ENCODE measurements at regions not wholly inside any gene's neighbourhood (a gene's known extent, or its start where the extent isn't known, plus 50 kb on each side); places are given as distances from the start of the nearest gene placed in this dataset.

DNA sequence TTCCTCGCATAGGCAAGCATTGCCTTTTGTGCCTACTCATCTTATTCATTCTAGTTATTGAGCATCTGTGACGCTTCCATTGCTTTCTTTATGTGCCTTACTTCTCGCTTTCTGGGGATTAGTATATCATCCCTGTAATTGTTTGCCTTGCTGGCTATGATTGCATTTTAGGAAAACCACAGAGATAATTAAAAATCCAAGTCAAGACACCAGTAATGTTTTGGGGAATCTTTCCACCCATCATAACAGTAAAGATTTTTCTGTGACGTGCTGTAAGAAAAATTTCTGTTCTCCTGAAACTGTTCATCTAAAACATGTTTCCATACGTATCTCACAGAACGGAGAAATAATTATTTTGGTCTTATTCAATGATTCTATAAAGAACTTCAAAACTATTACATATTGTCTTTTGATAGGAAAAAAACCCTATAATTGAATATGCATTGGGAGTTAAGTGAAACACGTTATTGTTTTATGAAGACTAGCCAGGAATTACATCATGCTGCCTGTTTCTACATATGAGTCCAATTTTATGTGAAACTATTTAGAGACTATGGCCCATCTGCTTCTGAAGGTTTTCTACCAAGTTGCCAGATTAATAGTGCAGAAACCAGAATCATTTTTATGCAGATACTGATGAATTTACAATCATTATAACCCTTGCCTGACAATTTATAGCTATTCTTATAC, 133.7 kb upstream of the FIBIN start:
- ATAC-seq: no peak
- intact Hi-C loops (cut with DNase I): no loop called here
- H3K36me3 ChIP-seq: no peaks in the 10 kb centered on the region

DNA sequence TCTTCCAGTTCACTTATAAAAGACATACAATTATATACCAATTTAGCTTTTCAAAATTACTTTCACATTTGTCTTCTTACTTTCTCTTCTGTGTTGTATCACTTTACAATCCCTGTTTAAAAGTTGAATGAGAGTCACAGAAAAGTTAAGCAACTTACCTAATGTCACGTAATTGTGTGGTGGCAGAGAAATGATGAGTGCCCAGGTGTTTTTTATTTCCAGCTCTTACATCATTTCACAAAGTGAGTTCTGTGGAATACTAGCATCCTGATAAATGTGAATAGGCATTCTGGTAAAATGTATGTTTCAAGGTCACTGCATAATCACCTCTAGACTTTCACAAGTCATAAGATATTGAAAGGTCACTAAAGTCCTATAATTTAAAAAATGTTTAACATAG, 133.0 kb upstream of the FIBIN start:
- Histone ChIP-seq H3K9me3 (no peaks in the 10 kb centered on the region), H3K27ac (no peak overlapping the region), H3K4me1 (no peaks in the 10 kb centered on the region), H3K27me3 (no peaks in the 10 kb centered on the region), H3K36me3 (no peaks in the 10 kb centered on the region), H3K4me3 (no peak overlapping the region)
- TF ChIP-seq, protein P1, sequence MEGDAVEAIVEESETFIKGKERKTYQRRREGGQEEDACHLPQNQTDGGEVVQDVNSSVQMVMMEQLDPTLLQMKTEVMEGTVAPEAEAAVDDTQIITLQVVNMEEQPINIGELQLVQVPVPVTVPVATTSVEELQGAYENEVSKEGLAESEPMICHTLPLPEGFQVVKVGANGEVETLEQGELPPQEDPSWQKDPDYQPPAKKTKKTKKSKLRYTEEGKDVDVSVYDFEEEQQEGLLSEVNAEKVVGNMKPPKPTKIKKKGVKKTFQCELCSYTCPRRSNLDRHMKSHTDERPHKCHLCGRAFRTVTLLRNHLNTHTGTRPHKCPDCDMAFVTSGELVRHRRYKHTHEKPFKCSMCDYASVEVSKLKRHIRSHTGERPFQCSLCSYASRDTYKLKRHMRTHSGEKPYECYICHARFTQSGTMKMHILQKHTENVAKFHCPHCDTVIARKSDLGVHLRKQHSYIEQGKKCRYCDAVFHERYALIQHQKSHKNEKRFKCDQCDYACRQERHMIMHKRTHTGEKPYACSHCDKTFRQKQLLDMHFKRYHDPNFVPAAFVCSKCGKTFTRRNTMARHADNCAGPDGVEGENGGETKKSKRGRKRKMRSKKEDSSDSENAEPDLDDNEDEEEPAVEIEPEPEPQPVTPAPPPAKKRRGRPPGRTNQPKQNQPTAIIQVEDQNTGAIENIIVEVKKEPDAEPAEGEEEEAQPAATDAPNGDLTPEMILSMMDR (IDR thresholded peaks at IDR 0.05): no peak
- ATAC-seq (no peak), DNase-seq (no peak)
- intact Hi-C loops (cut with DNase I): no loop called here

More for the DNA sequence above, 133.7 kb upstream of the FIBIN start:
- no peaks in the 10 kb centered on the region for H3K4me1 ChIP-seq
- H3K9me3 ChIP-seq: no peaks in the 10 kb centered on the region
- H3K27me3 ChIP-seq: no peaks in the 10 kb centered on the region
- H3K4me3 ChIP-seq: no peak overlapping the region
- DNase-seq: no peak
- H3K27ac ChIP-seq: no peak overlapping the region
- TF ChIP-seq, protein P1 (IDR thresholded peaks at IDR 0.05): no peak

DNA sequence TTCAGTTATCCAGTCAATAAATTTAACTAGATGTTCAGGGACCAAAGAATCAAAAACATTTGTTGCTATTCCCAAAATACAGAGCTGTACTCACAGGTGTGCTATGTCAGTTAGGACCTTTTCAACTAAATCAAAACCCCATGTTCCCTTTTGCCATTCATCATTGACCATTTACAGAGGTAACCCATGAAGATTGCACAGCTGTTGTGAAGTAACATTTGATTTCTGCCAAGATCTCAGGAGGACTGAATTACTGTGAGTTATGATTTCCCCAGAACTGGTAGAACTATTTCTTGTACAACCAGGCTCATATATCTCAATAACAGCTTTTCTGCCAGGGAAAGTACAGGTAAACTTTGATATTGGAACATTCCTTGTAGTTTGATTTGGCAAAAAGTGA, 131.1 kb upstream of the FIBIN start:
- no peaks in the 10 kb centered on the region for H3K27me3 ChIP-seq
- no peaks in the 10 kb centered on the region for H3K4me1 ChIP-seq
- H3K36me3 ChIP-seq: no peaks in the 10 kb centered on the region
- no peak overlapping the region for H3K4me3 ChIP-seq
- intact Hi-C loops (cut with DNase I): no loop called here
- TF ChIP-seq, protein P1 (IDR thresholded peaks at IDR 0.05): no peak
- no peak for DNase-seq
- ATAC-seq: no peak
- H3K27ac ChIP-seq: no peak overlapping the region
- H3K9me3 ChIP-seq: peaks cover 0 to 5% of the 10 kb centered on the region in 2 donors

DNA sequence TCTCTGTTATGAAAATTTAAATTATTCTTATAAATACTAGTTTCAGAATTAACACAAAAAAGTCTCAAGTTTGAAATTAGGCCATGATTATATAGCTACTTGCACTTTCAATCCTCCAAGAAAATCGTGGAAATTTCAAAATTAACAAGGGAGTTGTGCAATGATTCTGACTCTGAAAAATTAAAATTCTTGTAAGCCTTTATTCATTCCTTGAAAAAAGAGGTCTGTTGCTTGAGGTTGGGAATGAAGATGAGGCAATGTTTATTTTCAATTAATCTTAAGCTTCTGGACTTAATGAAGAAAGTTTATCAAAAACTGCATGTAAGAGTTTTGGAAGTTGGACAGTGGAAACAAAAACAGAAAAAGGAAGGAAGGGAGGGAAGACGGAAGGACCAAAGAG, 128.2 kb upstream of the FIBIN start:
- DNase-seq: no peak
- Histone ChIP-seq H3K9me3 (peaks cover 0 to 8% of the 10 kb centered on the region in 2 donors), H3K36me3 (no peaks in the 10 kb centered on the region), H3K27me3 (no peaks in the 10 kb centered on the region), H3K4me1 (no peaks in the 10 kb centered on the region), H3K4me3 (no peak overlapping the region), H3K27ac (no peak overlapping the region)
- intact Hi-C loops (cut with DNase I): no loop called here
- TF ChIP-seq, protein P1 (IDR thresholded peaks at IDR 0.05): no peak
- no peak for ATAC-seq

DNA sequence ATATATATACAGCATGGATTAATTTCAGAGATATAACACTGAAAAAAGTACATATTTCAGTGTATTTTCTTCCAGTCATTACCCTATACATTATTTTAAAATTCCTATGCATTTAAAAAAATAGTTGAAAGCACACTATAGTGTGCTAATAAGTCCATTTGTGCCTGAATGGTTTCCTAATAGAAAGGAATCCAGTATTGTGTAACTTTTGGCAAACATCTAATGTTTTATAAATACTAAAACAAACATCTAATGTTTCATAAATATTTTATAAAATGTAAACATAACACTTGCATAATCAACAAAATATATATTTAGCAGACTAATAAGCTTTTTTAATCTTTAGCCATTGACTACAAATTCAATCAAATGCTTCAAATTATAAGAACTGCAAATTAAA, 126.6 kb upstream of the FIBIN start:
- Histone ChIP-seq H3K4me1 (no peaks in the 10 kb centered on the region), H3K36me3 (no peaks in the 10 kb centered on the region), H3K9me3 (peaks cover 0 to 8% of the 10 kb centered on the region in 2 donors), H3K27me3 (no peaks in the 10 kb centered on the region), H3K4me3 (no peak overlapping the region), H3K27ac (no peak overlapping the region)
- TF ChIP-seq, protein P1 (IDR thresholded peaks at IDR 0.05): no peak
- intact Hi-C loops (cut with DNase I): no loop called here
- DNase-seq (peak in 1 of 4 donors; percentile 46), ATAC-seq (no peak)

Measured in left lung (tissue), 4 donors.